ENCODE measurements at regions not wholly inside any gene's neighbourhood (a gene's known extent, or its start where the extent isn't known, plus 50 kb on each side); places are given as distances from the start of the nearest gene placed in this dataset.

DNA sequence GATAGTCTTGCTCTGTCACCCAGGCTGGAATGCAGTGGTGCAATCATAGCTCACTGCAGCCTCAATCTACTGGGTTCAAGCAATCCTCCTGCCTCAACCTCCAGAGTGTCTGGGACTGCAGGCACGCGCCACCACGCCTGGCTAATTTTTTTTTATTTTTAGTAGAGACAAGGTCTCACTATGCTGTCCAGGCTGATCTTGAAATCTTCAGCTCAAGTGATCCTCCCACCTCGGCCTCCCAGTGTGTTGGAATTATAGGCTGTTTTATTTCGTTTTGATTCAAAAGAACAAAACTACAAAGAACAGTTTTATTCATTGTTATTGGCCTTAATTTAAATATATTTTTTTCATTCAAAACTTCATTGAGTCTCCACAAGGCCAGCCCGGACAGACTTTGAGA, 109.8 kb upstream of the NFE2L3 start:
- no peak for DNase-seq (ENCODE audit: low spot score)

GRCh38 chr7:26043801-26044200, 108.2 kb upstream of the NFE2L3 start:
- DNase-seq (ENCODE audit: low spot score), result no peak

- no peak for DNase-seq (ENCODE audit: low spot score)
These were observed 107.7 kb upstream of the NFE2L3 start for GRCh38 chr7:26044320-26044719.

DNA sequence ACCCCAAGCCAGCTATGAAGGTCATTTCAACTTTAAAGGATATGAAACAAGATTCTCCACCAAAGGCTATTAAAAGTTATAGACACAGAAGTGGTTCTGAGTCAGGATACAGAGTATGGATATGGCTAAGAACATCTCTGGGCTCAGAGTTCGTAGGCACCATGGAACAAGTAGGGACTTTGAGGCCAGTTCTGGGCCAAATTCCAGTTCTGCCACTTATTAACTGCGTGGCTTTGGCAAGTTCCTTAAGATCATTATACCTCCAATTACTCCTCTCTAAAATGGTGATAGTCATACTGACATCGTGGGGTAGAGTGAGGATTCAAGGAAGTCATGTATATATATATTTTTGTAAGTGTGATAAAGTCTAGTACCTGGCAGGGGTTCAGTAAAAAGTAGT, 105.8 kb upstream of the NFE2L3 start:
- no peak for DNase-seq (ENCODE audit: low spot score)

DNA sequence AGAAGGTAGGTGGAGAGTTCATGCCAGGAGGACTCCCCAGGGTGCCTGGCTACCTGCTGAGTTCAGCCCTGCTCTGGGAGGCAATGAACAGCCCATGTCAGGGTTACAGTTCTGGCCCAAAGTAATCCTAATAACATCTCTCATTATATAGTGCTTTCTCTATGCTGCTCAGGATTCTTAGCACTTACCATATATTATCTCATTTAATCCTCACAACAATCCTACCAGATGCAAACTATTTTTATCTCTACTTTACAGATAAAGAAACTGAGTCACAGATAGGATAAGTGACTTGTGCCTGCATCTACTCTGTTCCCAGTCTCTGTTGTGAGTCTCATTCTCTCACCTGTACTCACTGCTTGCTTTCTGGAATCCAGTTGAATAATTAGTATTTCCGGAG, 105.1 kb upstream of the NFE2L3 start:
- no peak for DNase-seq (ENCODE audit: low spot score)

DNA sequence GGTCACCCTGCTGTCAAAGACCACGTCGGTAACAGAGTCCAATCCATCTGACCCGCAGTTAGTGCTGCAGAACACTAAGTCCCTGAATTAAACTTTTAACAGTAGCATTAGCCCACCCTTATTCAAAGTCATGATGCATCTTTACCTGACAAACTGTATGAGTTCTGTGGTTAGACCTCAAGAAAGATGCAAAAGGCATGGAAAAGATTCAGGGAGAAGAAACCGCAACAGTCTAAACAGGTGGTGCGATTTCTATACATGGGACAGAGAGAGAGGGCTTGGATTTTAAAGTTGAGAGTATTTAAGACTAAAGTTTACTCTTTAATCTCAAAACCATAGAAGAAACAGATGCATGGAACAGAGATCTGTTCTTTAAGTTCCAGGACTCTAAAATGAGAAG, 103.3 kb upstream of the NFE2L3 start:
- DNase-seq (ENCODE audit: low spot score), result no peak

- DNase-seq (ENCODE audit: low spot score), result no peak
These were observed 102.9 kb upstream of the NFE2L3 start for GRCh38 chr7:26049081-26049480.

DNA sequence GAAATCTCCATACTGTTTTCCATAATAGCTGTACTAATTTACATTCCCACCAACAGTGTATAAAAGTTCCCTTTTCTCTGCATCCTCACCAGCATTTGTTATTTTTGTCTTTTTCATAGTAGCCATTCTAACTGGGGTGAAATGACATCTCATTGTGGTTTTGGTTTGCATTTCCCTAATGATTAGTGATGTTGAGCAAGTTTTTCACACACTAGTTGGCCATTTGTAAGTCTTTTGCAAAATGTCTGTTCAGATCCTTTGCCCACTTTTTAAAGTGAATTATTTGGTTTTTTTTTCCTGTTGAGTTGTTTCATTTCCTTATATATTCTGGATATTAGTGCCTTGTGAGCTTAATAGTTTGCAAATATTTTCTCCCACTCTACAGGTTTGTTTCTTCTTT, 101.0 kb upstream of the NFE2L3 start:
- DNase-seq (ENCODE audit: low spot score), result no peak

DNA sequence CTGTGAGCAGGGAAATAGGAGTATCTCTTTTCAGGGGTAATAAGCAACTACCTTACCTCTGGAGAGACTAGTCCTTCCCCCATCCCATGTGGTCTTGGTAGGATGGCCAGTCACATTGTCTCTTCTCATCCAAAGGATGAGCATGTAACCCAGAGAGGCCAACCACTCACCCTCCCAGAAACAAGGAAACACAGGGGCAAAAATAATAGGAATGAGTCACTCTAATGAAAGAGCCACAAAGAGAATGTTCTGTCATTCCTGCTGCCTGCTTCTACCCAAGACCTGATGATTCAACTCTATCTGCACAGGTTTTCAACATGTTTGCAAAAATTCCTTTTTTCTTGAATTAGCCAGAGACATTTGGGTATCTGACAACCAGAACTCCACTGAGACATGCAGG, 99.3 kb upstream of the NFE2L3 start:
- DNase-seq (ENCODE audit: low spot score), result no peak

- DNase-seq (ENCODE audit: low spot score), result no peak
These were observed 97.6 kb upstream of the NFE2L3 start for GRCh38 chr7:26054386-26054785.

DNA sequence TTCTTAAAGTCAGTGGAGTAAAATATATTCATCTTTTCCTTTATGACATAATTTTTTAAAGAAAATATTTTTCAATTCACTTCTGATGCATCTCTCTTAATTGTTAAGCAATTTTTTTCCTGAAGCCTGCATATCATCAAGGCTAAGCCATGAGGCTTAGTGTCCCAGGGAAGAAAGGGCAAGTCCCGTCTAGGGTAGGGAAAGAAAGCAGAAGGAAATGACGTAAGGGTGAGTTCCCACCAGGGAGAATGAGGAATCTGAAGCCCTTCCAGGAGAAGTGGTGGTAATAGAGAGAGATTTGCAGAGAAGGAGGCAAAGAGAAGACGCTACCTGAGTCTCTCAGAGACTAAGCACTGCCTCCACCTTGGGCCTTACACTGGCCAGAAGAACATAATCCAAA, 96.8 kb upstream of the NFE2L3 start:
- DNase-seq (ENCODE audit: low spot score), result no peak

- DNase-seq (ENCODE audit: low spot score), result no peak
These were observed 91.0 kb upstream of the NFE2L3 start for GRCh38 chr7:26060733-26061677.

- peak; percentile 77 for DNase-seq (ENCODE audit: low spot score)
These were observed 90.1 kb upstream of the NFE2L3 start for GRCh38 chr7:26061678-26062603.

DNA sequence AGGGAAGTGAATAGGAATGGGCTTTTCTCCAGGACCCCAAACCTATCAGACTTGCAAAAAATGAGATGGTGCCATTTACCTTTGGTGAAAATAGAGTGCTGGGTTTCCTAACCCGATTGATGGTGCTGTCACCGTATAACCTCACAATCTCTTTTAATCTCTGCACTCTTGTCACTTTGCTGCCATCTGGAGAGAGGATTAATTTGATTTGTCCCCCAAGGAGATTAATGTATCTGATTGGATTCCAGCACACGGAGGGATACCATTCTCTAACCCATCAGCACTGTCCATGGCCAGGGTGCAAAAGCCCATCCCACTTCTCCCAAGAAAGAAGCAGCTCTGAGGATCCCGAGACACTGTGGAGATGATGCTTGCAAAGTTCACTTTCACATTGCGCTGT, 86.3 kb upstream of the NFE2L3 start:
- no peak for DNase-seq (ENCODE audit: low spot score)

DNA sequence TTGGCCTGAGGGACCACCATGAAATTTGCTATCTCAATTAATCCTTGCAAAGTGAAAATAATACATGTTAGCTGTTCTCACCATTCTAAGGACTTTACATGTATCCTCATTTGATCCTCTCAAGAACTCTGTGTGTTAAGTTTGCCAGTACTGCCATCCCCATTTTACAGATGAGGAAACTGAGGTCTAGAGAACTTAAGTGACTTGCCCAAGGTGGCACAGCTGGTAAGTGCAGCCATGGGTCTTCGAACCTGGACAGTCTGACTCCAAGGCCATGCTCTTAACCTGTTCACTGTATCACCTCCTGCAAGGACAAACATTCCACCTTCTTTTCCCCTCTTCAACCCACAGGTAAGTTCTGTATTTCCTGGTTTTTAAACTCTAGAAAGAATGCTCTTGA, 85.3 kb upstream of the NFE2L3 start:
- DNase-seq (ENCODE audit: low spot score), result no peak

DNA sequence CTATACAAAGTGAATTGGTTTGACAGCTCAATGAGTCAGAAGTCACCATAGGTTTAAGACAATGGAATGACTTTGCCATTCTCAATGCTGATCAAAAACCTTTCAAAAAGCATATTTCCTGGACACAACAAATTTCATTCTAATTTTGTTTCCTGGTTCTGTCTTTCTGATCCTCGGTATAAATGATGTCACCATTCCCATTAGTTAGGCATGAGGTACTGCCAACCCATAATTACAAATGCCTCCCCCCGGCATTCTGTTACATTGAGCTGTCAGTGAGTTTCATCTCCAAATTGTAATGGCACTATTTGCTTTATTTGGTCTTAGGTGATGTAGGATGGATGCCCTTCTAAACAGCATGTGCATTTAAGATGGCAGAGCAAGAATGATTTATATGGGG, 81.7 kb upstream of the NFE2L3 start:
- DNase-seq (ENCODE audit: low spot score), result no peak

DNA sequence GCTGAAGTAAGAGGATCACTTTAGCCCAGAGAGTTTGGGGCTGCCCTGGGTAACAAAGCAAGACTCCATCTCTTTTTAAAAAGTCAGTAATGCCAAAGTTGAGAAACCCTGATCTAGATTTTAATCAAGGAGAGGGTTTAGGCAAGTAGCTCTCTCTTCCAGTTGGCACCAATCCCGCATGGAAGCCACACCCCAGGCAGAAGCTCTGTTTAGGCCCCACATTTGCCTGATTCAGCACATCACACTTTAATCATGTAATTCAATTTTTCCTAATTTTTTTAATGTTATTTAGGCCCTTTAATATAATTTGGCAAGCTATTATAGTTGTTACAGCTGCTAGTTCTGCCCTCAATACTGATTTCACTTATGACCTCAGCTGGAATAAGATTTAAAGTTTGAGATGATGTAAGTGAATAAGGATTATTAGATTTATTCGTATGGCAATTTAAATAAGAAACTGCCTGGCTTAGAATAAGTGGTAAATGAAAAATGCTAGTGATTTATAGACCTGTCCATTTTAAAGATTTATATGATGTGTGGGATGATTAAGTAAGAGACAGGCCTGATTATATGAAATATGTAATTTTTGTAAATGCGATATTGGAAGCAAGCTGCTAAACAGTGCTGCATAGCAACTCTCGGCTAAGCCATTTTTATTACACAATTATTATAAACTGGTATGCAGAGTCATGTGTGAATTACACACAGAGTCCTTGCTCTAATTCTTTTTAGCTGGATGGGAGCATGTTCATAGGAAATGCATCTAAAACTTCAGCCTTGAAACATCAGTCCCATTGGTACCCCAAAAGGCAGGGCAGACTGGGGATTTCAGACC, 80.2 kb upstream of the NFE2L3 start:
- no peak for DNase-seq (ENCODE audit: low spot score)

DNA sequence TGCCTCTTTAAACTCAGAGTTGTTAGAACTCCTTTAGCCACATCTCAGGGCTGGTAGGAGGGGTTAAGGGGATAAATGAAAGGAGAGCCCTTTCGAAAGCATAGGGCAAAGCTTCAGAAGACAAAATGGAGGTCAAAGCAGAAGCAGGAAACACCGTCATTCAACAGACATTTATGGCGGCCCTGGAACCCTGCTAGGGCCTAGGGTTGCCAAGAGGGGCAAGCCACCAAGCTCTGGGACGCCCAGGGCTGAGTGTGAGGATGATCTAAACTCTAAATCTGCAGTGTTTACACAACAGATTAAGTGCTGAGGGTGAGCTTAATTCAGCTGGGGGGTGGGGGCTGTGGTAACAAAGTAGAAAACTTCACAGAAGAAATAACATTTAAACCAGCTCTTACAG, 79.0 kb upstream of the NFE2L3 start:
- DNase-seq (ENCODE audit: low spot score), result no peak

- DNase-seq (ENCODE audit: low spot score), result no peak
These were observed 77.1 kb upstream of the NFE2L3 start for GRCh38 chr7:26074919-26075318.

DNA sequence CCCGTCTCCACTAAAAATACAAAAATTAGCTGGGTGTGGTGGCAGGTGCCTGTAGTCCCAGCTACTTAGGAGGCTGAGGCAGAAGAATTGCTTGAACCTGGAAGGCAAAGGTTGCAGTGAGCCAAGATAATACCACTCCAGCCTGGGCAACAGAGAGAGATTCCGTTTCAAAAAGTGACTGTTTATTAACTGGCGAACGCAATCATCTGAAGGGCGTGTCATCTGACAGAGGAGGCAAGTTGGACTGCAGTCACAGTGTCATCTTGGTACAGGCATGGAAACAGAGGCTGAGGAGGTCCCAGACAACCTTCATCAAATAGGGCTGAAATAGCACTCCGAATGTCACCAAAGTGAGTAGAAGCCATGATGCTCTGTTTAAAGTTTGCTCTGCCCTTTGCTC, 75.3 kb upstream of the NFE2L3 start:
- DNase-seq (ENCODE audit: low spot score), result no peak

DNA sequence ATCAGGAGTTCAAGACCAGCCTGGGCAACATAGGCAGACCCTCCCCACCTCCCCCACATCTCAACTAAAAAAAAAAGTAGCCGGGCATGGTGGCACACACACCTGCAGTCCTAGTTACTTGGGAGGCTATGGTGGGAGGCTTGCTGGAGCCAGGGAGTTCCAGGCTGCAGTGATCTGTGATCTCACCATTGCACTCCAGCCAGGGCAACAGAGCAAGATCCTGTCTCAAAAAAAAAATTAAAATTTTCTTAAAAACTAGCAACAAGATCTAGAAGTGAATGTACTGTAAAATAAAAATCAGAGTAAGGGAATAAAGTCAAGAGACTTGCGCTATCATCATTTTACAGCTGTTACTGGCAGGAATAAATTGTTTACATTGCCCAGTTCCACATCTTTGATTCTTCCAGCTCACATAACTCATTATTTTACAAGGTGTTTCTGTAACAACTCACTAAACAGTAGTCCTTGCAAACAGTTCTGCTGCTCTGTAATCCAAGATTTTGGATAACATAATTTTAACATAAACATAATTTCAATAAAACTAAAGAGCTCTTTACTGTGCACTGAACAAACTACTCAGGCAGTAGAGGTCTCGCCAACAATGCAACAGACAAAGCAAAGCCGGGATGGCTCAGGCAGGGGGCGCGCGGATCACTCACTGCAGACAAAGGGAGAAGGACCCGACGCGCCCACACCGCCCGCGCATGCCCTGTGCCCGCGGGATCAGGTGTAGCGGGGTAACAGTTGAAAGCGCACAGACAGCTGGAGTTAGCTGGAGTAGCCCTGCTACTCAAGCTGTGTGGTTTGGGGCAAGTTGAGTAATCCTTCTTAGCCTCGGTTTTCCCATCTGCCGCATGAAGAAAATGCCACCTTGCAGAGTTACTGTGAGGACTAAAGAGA, 73.3 kb upstream of the NFE2L3 start:
- DNase-seq (ENCODE audit: low spot score), result peak; percentile 42
